NCI-H2227 (cell line): ENCODE measurements at regions not wholly inside any gene's neighbourhood (a gene's known extent, or its start where the extent isn't known, plus 50 kb on each side); places are given as distances from the start of the nearest gene placed in this dataset.

Experiments
- DNase-seq: peaks from one replicate; lab custom pipeline; 2025; ENCODE audit not compliant: unreplicated experiment; lab: John Stamatoyannopoulos, UW

DNA sequence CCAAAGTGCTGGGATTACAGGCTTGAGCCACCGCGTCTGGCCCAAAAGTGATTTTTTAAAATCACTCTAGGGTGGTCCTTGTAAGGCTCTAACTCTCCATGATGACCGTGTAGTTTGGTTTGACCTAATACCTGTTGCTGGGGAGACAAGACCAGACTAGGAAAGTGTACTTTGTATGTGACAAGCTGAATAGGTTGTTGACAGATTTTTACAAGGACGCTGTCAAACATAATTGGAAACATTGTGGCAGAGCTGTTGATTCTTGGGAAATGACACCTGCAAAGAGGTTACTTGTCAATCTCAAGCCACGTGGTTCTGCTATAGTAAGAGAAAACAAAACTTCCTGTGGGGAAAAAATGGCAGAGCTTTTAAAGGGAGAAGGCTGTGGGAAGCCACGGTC, 802.4 kb upstream of the HS3ST1 start:
- no peak for DNase-seq

DNA sequence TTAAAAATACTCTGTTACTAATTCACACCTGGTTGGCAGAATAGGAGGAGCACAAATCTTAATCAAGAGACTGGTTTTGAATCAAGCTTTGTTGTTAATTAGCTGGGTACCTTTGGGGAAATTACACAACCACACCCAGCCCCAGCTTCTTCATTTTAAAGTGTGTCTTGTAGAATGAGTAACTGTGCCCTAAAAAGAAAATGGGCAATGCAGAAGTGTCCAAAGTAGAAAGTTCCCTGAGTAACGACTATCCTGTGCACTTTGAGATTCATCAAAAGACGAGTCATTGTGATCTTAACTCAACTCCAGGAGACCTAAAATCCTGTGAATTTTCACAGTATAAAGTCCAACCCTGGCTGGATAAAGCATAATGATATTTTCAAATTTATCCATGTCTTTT, 792.3 kb upstream of the HS3ST1 start:
- no peak for DNase-seq

DNA sequence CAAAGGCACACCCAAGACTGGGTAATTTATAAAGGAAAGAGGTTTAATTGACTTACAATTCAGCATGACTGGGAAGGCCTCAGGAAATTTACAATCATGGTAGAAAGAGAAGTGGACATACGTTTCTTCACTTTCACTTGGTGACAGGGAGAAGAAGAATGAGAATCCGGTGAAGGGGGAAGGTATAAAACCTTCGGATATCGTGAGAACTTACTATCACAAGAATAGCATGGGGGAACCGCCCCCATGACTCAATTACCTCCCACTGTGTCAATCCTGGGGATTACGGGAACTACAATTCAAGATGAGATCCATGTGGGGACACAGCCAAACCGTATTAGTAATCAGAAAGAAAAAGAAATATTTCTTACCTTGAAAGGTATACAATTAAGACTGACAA, 782.9 kb upstream of the HS3ST1 start:
- DNase-seq: no peak

DNA sequence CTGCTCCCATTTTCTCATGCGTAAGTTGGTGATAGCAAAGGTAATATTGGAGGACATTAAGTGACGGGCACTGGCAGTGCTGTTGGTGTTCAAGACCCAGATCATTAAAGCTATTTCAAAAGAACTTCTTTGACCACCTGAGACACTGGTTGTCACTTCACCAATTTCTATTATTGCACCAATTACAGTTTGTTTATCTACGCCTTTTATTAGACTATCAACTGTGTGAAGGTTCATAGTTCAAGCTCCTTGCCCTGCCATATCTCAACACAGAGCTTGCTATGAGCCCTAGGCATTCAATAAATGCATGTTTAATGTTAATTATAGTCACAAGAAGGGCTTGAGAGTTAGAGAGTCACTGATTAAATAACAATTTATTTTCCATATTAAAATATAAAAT, 778.7 kb upstream of the HS3ST1 start:
- DNase-seq: no peak

DNA sequence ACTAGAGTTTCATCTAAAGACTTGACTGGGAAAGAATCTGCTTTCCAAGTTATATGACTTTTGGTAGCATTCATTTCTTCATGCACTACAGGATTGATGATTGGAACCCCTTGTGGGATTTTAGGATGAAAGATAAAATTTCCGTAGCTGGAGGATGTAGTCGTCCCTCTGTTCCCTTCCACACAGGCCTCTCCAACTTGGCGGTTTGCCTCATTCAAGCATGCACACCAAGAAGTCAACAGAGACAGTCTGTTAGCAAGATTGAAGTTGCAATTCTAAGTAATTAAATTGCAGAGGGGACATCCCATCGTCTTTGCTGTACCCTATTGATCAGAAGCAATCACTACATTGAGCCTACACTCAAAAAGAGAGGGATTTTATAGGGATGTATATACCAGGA, 777.4 kb upstream of the HS3ST1 start:
- no peak for DNase-seq

DNA sequence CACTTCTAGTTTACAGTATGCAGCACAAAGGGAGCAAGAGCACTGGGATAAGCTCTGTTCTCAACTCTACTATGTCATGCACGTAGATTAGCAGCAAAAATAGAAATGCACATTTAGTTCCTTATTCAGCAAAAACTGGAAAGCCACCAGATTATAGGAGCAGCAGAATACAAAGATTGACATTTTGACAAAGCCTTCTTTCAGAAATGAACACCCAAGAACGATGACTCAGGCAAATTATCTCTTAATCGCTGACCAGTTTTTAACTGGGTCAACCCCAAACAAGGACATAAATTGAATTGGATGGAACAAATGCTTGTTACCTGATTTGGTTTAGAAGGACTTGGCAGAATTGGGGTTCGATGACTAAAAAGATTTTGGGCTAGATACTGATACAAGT, 775.3 kb upstream of the HS3ST1 start:
- DNase-seq: no peak

DNA sequence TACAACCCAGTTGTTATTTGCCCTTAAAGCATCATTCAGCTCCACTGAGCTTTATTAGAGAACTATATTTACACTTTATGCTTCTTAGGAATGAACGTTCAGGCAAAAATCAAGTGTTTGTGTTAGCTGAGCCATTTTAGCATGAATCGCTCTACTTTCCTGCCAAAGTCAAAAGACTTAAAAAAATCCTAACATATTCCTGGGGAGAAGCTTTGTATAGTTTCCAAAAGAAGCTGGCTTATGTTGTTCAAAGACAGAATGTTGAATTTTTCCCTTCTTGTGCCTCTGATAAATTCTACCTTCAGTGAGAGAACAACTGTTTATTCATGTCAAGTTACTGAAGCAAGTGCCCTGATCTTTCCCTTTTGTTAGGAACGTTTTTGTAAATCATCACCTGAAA, 771.5 kb upstream of the HS3ST1 start:
- no peak for DNase-seq

DNA sequence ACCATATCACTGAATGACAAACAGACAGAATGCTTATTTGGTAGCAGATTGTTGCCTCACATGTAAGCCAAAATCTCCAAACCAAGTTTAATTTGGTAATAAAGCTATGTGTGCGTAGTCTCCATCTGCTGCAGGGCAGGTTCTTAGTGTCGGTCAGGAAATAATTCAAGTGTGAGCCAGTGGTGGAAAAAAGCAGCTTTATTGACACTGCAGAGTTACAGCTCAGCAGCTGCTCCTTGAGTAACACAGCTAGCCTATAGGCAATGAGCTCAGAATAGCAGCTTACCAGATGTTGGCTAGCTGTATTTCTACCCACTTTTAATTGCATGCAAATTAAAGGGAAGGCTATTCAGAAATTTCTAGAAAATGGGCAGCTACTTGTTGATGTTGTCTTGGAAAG, 757.8 kb upstream of the HS3ST1 start:
- DNase-seq: no peak

DNA sequence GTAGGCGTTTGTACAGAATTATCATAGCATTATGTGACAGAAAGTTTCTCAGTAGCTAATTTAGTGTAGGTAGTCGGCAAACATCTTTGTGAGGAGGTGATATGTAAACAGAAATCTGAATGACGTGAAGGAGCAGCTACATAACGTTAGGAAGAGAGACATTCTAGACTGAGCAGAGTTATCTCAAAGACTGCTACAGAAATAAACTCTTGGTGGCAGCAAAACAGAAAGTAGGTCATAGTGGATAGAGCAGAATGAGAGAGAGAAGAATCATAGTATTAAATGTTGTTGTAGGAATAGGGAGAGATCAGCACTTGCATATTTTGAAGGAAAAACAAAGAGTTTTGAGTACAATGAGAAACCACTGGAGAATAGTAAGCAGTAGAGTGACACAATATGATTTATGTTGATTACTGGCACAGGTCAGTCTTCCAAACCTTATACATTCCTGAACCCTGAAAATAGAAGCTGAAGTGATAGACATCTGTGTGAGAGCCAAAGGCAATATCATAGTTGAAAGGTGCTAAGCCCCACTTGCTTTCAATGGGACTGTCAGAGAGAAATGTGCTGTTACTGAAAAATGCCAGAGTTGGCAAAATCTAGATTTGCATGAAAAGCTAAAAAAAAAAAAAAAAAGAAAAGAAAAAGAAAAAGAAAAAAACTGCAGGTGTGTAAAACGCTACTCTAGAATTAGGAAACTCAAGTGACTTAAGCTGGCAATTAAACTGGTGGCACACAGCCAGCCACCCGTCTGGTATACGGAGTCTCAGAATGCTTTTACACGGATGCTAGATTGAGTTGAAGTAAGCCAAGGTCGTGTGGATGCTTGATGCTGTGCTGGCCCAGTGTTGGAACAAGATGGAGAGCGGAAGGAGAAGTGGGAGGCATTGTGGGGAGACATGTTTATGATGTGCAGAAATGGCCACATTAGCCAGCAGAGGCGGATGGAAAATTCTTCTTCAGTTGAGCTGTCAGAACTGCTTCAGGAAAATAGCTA, 750.2 kb upstream of the HS3ST1 start:
- DNase-seq: no peak

DNA sequence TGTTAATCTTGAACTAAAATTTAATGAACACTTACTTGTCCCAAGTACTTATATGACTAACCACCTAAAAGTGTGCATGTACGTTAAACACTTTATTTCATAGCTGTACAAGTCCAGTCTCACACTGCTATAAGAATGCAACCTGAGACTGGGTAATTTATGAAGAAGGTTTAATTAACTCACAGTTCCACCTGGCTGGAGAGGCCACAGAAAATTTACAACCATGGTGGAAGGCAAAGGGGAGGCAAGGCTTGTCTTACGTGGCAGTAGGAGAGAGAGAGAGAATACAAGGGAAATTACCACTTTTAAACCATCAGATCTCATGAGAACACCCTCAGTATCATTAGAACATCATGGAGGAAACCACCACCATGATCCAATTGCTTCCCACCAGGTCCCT, 748.7 kb upstream of the HS3ST1 start:
- no peak for DNase-seq

DNA sequence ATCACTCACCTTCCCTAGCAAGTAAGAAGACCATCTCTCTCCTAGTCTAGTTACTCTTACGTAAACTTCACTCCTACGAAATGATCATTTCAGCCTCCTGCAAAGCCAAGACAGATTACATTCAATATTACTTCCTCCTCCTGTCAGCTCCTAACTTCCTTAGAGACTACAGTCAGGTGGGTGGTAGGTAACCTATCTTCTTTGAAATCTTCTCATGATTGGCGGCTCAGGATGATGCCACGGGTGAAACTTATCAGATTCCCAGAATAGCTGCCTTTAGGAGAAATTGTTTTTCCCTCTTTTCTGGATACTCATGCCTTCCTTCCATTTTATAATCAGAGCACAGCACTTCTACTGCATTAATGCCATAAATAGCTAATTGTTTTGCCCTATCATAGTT, 744.8 kb upstream of the HS3ST1 start:
- DNase-seq: no peak

DNA sequence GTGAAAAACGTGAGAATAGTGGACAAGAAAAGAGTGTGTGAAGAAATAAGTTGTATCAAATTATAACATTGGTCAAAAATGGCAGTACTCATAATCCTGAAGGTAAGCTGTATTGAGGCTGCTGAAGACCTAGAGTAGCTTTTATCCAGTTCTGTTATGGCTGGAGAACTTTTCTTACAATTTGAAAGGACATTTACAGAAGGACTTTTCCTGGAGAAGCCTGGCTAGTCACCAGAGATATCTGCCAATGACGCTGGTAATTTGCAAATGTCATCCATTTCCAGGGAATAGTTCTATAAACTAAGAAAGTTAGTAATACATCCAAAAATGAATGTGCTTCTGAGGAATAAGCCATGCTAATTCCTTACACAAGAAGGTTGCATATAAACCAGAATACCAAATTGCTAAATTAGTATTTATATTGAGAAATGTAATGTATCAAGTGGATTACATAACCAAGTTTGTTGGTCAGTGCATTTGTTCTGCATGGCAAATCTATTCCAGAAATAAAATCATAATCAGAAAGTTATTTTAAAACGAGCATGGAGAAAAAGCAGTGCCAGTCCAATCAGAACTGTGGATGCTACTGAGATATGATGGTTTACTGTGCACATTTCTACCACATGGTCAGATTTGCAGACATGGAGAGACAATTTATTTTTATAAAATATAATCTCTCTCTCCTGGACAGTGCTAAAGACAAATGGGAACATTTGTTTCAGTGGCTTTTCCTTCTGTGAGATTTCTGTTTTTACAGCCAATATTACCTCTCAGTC, 743.7 kb upstream of the HS3ST1 start:
- no peak for DNase-seq

DNA sequence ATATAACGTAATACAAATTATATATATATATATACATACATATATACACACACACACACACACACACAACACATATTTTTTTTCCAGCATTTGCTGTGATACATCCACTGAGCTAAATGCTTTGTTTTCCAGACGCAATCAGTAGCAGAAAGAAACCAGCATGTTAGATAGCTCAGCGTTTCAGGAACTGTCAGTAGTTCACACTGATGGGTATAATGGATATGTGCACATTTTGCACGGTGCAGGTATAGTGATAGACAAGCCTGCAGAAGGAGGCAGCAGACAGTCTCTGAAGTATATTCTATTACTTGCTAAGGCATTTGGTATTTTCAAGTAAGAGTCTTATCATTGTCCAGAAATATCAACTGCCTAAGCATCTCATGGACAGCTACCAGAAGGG, 741.6 kb upstream of the HS3ST1 start:
- DNase-seq: no peak

DNA sequence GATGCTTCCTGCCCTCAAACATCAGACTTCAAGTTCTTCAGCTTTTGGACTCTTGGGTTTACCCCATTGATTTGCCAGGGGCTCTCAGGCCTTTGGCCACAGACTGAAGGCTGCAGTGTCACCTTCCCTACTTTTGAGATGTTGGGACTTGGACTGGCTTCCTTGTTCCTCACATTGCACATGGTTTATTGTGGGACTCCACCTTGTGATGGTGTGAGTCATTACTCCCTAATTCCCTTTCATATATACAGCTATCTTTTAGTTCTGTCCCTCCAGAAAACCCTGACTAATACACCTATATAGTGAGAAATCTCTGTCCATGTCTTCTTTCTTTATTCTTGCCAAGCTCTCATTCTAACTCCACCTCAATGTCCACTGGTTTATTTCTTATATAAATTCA, 736.9 kb upstream of the HS3ST1 start:
- no peak for DNase-seq

DNA sequence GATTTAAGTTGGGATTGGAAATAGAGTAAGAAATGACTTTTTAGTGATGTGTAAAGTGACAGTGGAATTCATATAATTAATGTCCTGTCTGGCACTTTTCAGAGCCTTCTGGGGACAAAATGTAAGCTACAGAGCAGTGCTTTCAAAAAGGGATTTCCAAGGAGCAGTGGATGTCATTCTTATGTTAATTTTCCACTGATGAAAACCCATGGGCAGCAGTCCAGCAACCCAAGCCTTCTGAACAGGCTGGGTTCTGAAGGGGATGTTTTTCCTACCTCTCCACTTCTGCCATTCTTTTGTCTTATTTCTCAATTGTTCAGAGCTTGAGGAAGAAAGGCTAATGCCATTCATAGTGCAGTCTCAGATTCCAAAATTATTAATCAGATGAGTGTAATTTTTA, 717.6 kb upstream of the HS3ST1 start:
- no peak for DNase-seq

DNA sequence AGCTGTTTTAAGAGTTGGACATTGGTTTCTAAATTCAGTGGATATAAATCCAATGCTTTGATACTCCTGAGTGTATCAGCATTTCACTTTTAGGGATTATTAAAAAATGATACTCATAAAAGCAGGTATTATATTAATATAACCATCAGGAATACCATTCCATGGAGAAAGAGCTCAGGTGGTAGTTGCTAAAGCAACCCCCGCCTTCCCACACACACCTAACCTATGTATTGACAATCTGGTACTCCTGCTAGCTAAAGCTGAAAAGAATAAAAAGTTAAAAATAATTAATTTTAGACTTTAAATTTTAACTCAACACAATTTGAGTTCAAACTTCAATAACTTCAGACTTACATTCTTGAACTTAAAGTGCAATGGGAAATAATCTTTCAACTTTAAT, 717.1 kb upstream of the HS3ST1 start:
- DNase-seq: no peak

DNA sequence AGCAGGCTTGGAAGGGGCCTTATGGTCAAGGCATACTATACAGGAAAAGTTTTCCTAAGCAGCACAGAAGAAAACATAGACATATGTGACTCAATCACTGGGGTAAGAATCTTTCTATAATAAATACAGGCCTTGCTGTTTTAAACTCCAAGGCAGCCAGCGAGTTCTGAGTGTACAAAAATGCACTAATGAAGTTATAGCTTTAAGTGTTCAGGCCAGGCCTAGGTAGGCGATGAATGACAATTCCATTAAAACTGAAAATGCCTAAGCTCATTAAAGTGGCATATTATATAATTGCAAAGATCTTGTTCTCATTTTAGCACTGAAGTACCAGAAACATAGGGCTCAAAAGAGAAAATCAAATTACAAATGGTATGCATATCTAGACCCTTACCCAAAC, 716.4 kb upstream of the HS3ST1 start:
- DNase-seq: no peak

DNA sequence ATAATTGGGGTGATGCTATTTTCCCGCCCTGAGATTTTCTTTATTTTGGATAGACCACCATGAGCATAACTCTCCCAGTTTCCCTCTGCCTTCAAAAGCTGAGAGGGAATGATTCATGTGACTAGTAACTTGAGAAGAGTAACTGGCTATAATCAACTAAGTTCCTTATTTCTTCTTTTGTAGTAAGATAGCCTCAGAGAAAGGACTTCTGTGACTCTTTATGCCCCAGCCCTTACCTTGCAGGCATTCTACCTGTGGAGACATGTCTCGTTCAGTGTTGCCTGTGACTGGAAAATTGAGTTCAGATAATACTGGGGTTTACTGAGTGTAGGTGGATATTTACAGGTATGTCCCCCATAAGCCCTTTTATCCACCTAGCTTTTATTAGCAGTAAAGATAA, 715.4 kb upstream of the HS3ST1 start:
- DNase-seq: no peak

DNA sequence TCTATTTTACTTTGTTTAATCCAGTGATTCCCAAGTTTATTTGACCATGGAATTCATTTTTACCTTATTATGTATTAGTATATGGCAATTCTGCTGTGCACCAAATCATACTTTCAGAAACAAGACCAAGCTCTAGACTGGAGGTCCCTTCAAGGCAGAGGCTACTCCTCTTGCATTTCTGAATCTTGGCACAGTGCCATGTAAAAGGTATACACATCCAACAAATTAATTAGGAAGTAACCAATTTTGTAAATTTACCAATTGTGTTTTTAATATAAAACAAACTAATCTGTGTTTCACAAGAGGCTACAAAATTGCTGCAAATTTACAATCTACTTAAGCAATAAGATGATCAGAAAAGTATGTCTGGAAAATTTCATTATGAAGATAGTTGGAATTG, 712.2 kb upstream of the HS3ST1 start:
- DNase-seq: no peak

DNA sequence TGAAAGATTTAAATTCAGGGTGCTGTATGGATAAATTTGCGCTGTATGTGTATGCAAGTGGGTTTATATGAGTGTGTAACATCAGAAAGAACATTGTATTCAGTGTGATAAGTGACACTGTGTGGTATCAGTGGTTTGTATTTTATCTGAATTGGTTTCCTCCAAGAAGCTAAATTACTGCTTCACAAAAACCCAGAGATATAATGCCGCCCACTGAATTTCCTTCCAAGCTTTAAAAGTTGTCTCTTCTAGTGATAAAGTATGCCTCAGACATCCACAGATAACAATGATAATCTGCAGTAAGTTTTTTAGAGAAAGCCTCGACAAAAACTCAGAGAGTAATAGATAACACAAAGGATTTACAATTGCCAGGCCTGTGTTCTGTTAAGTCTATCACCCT, 710.6 kb upstream of the HS3ST1 start:
- no peak for DNase-seq

DNA sequence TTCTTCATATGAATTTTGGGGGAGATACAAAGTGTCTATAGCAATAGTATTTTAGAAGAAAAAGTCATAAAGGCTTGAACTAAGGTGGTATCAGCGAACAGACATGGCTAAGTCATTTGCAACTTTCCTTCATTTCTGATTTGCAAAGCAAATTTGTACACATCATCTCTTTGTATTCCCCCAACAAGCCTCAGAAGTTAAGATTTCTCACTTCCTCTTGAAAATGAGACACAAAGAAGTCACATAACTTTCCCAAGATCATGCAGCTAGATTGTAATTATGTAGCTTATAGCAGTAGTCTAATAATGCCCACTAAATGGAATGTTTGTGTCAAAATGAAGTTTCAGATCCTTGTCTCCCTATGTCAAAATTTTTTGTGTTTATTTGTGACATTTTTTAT, 709.8 kb upstream of the HS3ST1 start:
- no peak for DNase-seq

DNA sequence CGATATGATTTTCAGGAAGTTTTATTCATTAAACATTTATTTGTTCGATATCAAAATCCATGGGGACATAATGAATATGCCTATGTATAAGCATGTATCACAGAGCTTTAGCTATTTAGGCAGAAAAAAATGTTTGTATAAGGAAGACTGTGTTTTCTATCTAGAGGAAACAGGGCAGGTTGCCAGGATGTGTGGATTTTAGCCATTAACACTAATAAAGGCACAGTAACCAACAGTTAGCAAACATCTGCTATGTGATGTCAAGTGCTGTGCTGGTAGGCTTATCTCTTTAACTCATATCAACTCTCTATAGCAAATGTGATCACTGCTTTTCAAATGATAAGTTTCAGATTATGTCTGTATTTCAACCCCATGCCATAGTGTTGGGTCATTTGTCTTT, 708.9 kb upstream of the HS3ST1 start:
- no peak for DNase-seq
